ENCODE measurements at regions not wholly inside any gene's neighbourhood (a gene's known extent, or its start where the extent isn't known, plus 50 kb on each side); places are given as distances from the start of the nearest gene placed in this dataset.

DNA sequence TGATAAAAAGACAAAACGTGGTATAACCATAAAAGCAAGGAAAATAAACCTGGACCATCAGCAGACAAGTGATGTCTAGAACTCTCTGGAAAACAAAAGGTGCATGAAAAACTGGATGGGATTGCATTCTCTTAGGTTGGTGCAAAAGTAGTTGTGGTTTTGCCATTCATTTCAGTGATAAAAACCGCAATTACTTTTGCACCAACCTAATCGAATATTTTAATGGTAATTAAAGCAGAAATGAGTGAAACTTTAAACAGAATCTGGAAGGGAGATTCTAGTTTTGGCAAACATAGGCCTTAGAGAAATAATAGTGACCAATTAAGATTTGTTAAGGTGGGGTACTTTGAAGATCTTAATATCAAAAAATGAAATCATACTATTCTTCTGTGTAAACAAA is 800.8 kb upstream of the GYPC start:
- Histone ChIP-seq H3K4me2 (ENCODE audit: low read depth, low read length) (no peak overlapping the region), H3K56ac (ENCODE audit: extremely low read depth, insufficient read depth, low read length) (no peak overlapping the region), H3K4ac (ENCODE audit: low read depth, low read length) (no peak overlapping the region), H2BK15ac (ENCODE audit: low read depth, low read length) (no peak overlapping the region), H2AK9ac (replicated peaks; ENCODE audit: low read depth, low read length, poor library complexity) (no peak overlapping the region), H3K4me3 (ENCODE audit: insufficient read depth, low read depth, low read length) (no peak overlapping the region), H3K36me3 (ENCODE audit: control insufficient read depth, insufficient read depth, low read length) (no peaks in the 10 kb centered on the region), H2AFZ (replicated peaks; ENCODE audit: low read length, poor library complexity) (no peak overlapping the region), H3K9ac (ENCODE audit: low read depth, low read length) (no peak overlapping the region), H2BK20ac (ENCODE audit: low read depth, low read length) (no peak overlapping the region), H3K9me1 (ENCODE audit: insufficient read depth, low read length) (no peaks in the 10 kb centered on the region), H3K9me3 (ENCODE audit: control insufficient read depth, insufficient read depth, low read length) (peaks cover 7% of the 10 kb centered on the region), H2BK120ac (ENCODE audit: low read depth, low read length) (no peak overlapping the region), H2BK5ac (ENCODE audit: low read depth, low read length, poor library complexity, severe bottlenecking) (no peak overlapping the region), H4K20me1 (ENCODE audit: insufficient read depth, low read length) (no peaks in the 10 kb centered on the region), H3K79me1 (ENCODE audit: low read depth in 1 of 2, low read length in 2 of 2) (no peaks in the 10 kb centered on the region), H3K18ac (ENCODE audit: low read depth, low read length) (no peak overlapping the region), H3K14ac (replicated peaks; ENCODE audit: low read depth, low read length) (no peak overlapping the region), H4K8ac (ENCODE audit: low read depth in 2 of 2, low read length in 2 of 2) (no peak overlapping the region), H2AK5ac (ENCODE audit: low read depth, low read length) (no peak overlapping the region), H3K23ac (ENCODE audit: low read depth, low read length) (no peak overlapping the region), H3K4me1 (ENCODE audit: control insufficient read depth, insufficient read depth, low read length) (no peaks in the 10 kb centered on the region), H4K91ac (ENCODE audit: insufficient read depth, low read depth, low read length) (no peak overlapping the region), H3K27ac (ENCODE audit: insufficient read depth, low read length) (no peak overlapping the region), H4K5ac (ENCODE audit: low read depth, low read length) (no peak overlapping the region), H3K27me3 (ENCODE audit: control insufficient read depth, insufficient read depth, low read length) (no peaks in the 10 kb centered on the region)
- ATAC-seq (ENCODE audit: low read depth) (no peak), DNase-seq (no peak)
- dilution Hi-C loops (cut with HindIII; ENCODE audit: low sequenced_read_pairs, unreplicated experiment) (no loop called here), intact Hi-C loops (cut with micrococcal nuclease) (no loop called here), in situ Hi-C loops (cut with MboI; ENCODE audit: low sequenced_read_pairs) (no loop called here)
- WGBS, 2 experiments (ENCODE audit: extremely low coverage in 2 of 2, insufficient read length in 1 of 2), result no CpG with 5 or more reads among the region's 3 CpGs
- BruUV-seq (replicated peaks), result no TSS peak
- CTCF ChIA-PET, result no interaction called here
- POLR2A ChIA-PET (ENCODE audit: unreplicated experiment), result no interaction called here
- TF ChIP-seq MAFK (IDR thresholded peaks at IDR 0.05; ENCODE audit: low read depth, low read length) (no peak), BHLHE40 (IDR thresholded peaks at IDR 0.05; ENCODE audit: low read depth, low read length) (no peak), RAD21 (IDR thresholded peaks at IDR 0.05; ENCODE audit: low read length) (no peak), POLR2A (IDR thresholded peaks at IDR 0.05; ENCODE audit: low read depth, low read length) (no peak), CTCF (conservative IDR thresholded peaks at IDR 0.05; ENCODE audit: low read depth, low read length) (no peak), CEBPB (IDR thresholded peaks at IDR 0.05; ENCODE audit: low read depth, low read length) (no peak), SMC3 (IDR thresholded peaks at IDR 0.05; ENCODE audit: low read depth, low read length) (no peak), MXI1 (IDR thresholded peaks at IDR 0.05; ENCODE audit: borderline replicate concordance, low read depth, low read length) (no peak), NFE2L2 (IDR thresholded peaks at IDR 0.05; ENCODE audit: low read depth, low read length) (no peak)
- TF ChIP-seq, protein P1, sequence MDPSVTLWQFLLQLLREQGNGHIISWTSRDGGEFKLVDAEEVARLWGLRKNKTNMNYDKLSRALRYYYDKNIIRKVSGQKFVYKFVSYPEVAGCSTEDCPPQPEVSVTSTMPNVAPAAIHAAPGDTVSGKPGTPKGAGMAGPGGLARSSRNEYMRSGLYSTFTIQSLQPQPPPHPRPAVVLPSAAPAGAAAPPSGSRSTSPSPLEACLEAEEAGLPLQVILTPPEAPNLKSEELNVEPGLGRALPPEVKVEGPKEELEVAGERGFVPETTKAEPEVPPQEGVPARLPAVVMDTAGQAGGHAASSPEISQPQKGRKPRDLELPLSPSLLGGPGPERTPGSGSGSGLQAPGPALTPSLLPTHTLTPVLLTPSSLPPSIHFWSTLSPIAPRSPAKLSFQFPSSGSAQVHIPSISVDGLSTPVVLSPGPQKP (IDR thresholded peaks at IDR 0.05; ENCODE audit: borderline replicate concordance, low read depth, low read length), result no peak

All from IMR-90 (cell line).